ENCODE measurements at regions not wholly inside any gene's neighbourhood (a gene's known extent, or its start where the extent isn't known, plus 50 kb on each side); places are given as distances from the start of the nearest gene placed in this dataset.

GRCh38 chr10:111747751-111748150 is 435.8 kb downstream of the GPAM start:
- Histone ChIP-seq H3K23ac (ENCODE audit: insufficient read length) (no peak overlapping the region), H2AK5ac (ENCODE audit: low read depth, low read length) (no peak overlapping the region), H2AFZ (ENCODE audit: low read length) (no peak overlapping the region), H2BK15ac (ENCODE audit: low read length) (no peak overlapping the region), H3K9ac (replicated peaks in 1 of 4; ENCODE audit: extremely low read depth in 1 of 4, low read depth in 3 of 4, low read length in 3 of 4) (no peak overlapping the region), H4K91ac (replicated peaks; ENCODE audit: insufficient read length, low read length) (no peak overlapping the region), H2BK5ac (ENCODE audit: low read depth, low read length) (no peak overlapping the region), H3K14ac (ENCODE audit: insufficient read length) (no peak overlapping the region), H3K4me3 (ENCODE audit: extremely low read depth in 1 of 4, insufficient read depth in 2 of 4, low read depth in 3 of 4, low read length in 4 of 4) (no peak overlapping the region), H4K8ac (ENCODE audit: extremely low read depth, insufficient read depth, low read length) (no peak overlapping the region), H3K79me1 (ENCODE audit: low read depth, low read length) (no peaks in the 10 kb centered on the region), H3K56ac (replicated peaks; ENCODE audit: insufficient read length, low read depth, low read length) (no peak overlapping the region), H2BK20ac (ENCODE audit: low read length) (no peak overlapping the region), H3K36me3 (ENCODE audit: control insufficient read depth in 2 of 4, insufficient read depth in 4 of 4, low read length in 3 of 4) (no peaks in the 10 kb centered on the region), H3K27ac (ENCODE audit: low read depth, low read length) (no peak overlapping the region), H2BK12ac (ENCODE audit: low read depth, low read length) (no peak overlapping the region), H3K23me2 (ENCODE audit: low read depth, low read length) (no peaks in the 10 kb centered on the region), H3K4me2 (ENCODE audit: insufficient read depth in 1 of 2, low read depth in 2 of 2, low read length in 2 of 2) (no peak overlapping the region), H3K18ac (ENCODE audit: extremely low read depth, low read length) (no peak overlapping the region), H4K20me1 (replicated peaks in 1 of 2; ENCODE audit: control insufficient read depth in 1 of 2, insufficient read depth in 2 of 2, low read length in 2 of 2) (no peaks in the 10 kb centered on the region), H3K4ac (replicated peaks; ENCODE audit: insufficient read length, low read depth, low read length) (no peak overlapping the region), H3K4me1 (replicated peaks in 1 of 4; ENCODE audit: control insufficient read depth in 3 of 4, insufficient read depth in 4 of 4, low read length in 3 of 4) (no peaks in the 10 kb centered on the region), H3K79me2 (ENCODE audit: control insufficient read depth in 1 of 2, insufficient read depth in 2 of 2, low read length in 2 of 2) (no peaks in the 10 kb centered on the region), H2BK120ac (replicated peaks; ENCODE audit: low read depth, low read length) (no peak overlapping the region), H3K27me3 (replicated peaks in 1 of 4; ENCODE audit: control insufficient read depth in 3 of 4, extremely low read depth in 1 of 4, insufficient read depth in 3 of 4, low read length in 3 of 4) (no peaks in the 10 kb centered on the region), H4K5ac (ENCODE audit: insufficient read length, low read depth, low read length) (no peak overlapping the region), H3K9me3 (ENCODE audit: insufficient read depth in 2 of 2, low read depth in 1 of 2, low read length in 1 of 2) (no peaks in the 10 kb centered on the region)
- ChIA-PET CTCF (ENCODE audit: partially characterized antibody) (interaction anchor here (0.6 to 1.4 kb wide), 2 partner anchors 9 to 196 kb away, joined by 3 to 4 read pairs; no protein-coding TSS in a partner anchor), POLR2A (ENCODE audit: partially characterized antibody) (no interaction called here)
- no peak for FAIRE-seq
- DNase-seq (ENCODE audit: low read depth in 1 of 2, low spot score in 2 of 2) = no peak
- 85% methylated on average over 1 of the region's 1 CpG; no CpG with 5 or more reads in 1 of the 2 experiments for WGBS, 2 experiments (ENCODE audit: extremely low coverage in 1 of 2, insufficient coverage in 1 of 2, insufficient read length in 1 of 2, insufficient replicate concordance in 2 of 2, low coverage in 1 of 2, low lambda C conversion rate in 2 of 2, missing lambda C conversion rate in 1 of 2)
- TF ChIP-seq BRCA1 (IDR thresholded peaks at IDR 0.05; ENCODE audit: low read depth, low read length) = no peak
- no peak for TF ChIP-seq SIX5 (IDR thresholded peaks at IDR 0.05; ENCODE audit: low read depth, low read length)
- TF ChIP-seq POLR2A (IDR thresholded peaks at IDR 0.05; ENCODE audit: control extremely low read depth in 1 of 2, low read depth in 2 of 2, low read length in 2 of 2) = no peak
- no peak for TF ChIP-seq ZNF274 (IDR thresholded peaks at IDR 0.05; ENCODE audit: borderline replicate concordance, extremely low read depth, low read length)
- TF ChIP-seq SP4 (IDR thresholded peaks at IDR 0.05; ENCODE audit: low read length) = no peak
- no peak for TF ChIP-seq HDAC6 (IDR thresholded peaks at IDR 0.05; ENCODE audit: low read depth, low read length)
- TF ChIP-seq HDAC2 (IDR thresholded peaks at IDR 0.05; ENCODE audit: borderline replicate concordance in 1 of 2, low read depth in 2 of 2, low read length in 2 of 2) = no peak
- no peak for TF ChIP-seq EZH2 (IDR thresholded peaks at IDR 0.05; ENCODE audit: low read depth, low read length, severe bottlenecking)
- no peak for TF ChIP-seq SRF (IDR thresholded peaks at IDR 0.05; ENCODE audit: low read depth, low read length)
- no peak for TF ChIP-seq POU5F1 (IDR thresholded peaks at IDR 0.05; ENCODE audit: low read depth, low read length)

Measured in H1 (cell line).